HG02981 (cell line): ENCODE measurements at regions not wholly inside any gene's neighbourhood (a gene's known extent, or its start where the extent isn't known, plus 50 kb on each side); places are given as distances from the start of the nearest gene placed in this dataset.

Experiments used
- ATAC-seq: cut with Tn5 transposase; IDR thresholded peaks from one replicate; pipeline ENCODE4 v1.9.1; 2021; ENCODE audit warnings: mild to moderate bottlenecking, moderate library complexity; ENCODE audit not compliant: unreplicated experiment

- ATAC-seq: no peak
Measured at GRCh38 chr9:107734256-107735013, 244.9 kb upstream of the KLF4 start.

GRCh38 chr9:107733523-107733894, 243.9 kb upstream of the KLF4 start:
- no peak for ATAC-seq

- ATAC-seq: no peak
Measured at GRCh38 chr9:107732781-107733522, 243.4 kb upstream of the KLF4 start.

GRCh38 chr9:107731115-107731762, 241.7 kb upstream of the KLF4 start:
- ATAC-seq: no peak

GRCh38 chr9:107730666-107731065, 241.1 kb upstream of the KLF4 start:
- no peak for ATAC-seq

- ATAC-seq: no peak
Measured at GRCh38 chr9:107727086-107727780, 237.7 kb upstream of the KLF4 start.

GRCh38 chr9:107723015-107723414, 233.4 kb upstream of the KLF4 start:
- ATAC-seq: no peak

GRCh38 chr9:107721705-107722245, 232.2 kb upstream of the KLF4 start:
- ATAC-seq: no peak

GRCh38 chr9:107720501-107720900, 230.9 kb upstream of the KLF4 start:
- ATAC-seq: no peak

GRCh38 chr9:107717529-107718314, 228.2 kb upstream of the KLF4 start:
- no peak for ATAC-seq

GRCh38 chr9:107715740-107716139, 226.2 kb upstream of the KLF4 start:
- no peak for ATAC-seq

- no peak for ATAC-seq
Measured at GRCh38 chr9:107713470-107713869, 223.9 kb upstream of the KLF4 start.

GRCh38 chr9:107712390-107712789, 222.8 kb upstream of the KLF4 start:
- no peak for ATAC-seq

- no peak for ATAC-seq
Measured at GRCh38 chr9:107711542-107711941, 222.0 kb upstream of the KLF4 start.

- no peak for ATAC-seq
Measured at GRCh38 chr9:107710953-107711352, 221.4 kb upstream of the KLF4 start.

GRCh38 chr9:107710546-107710945, 221.0 kb upstream of the KLF4 start:
- no peak for ATAC-seq

GRCh38 chr9:107708791-107709190, 219.2 kb upstream of the KLF4 start:
- ATAC-seq: no peak

GRCh38 chr9:107707915-107708441, 218.4 kb upstream of the KLF4 start:
- ATAC-seq: no peak

GRCh38 chr9:107707428-107707837, 217.9 kb upstream of the KLF4 start:
- no peak for ATAC-seq
